ACC112 (cell line): ENCODE measurements at regions not wholly inside any gene's neighbourhood (a gene's known extent, or its start where the extent isn't known, plus 50 kb on each side); places are given as distances from the start of the nearest gene placed in this dataset.

Source experiments
- H2AFZ ChIP-seq: fragments of 200-600 bp; sonication (generic); one replicate; pipeline ENCODE4 v1.6.0; 2017; ENCODE audit warnings: antibody characterized with exemption, low read length; ENCODE audit not compliant: unreplicated experiment
- H3K27ac ChIP-seq: fragments of 200-600 bp; sonication (generic); 2 replicates; pipeline ENCODE4 v1.5.1; 2014; ENCODE audit warnings: low read depth, mild to moderate bottlenecking, antibody characterized with exemption, low read length, moderate library complexity
- H3K27me3 ChIP-seq: fragments of 200-600 bp; sonication (generic); 2 replicates; pipeline ENCODE4 v1.6.1; 2014; ENCODE audit warnings: mild to moderate bottlenecking, antibody characterized with exemption, low read length, moderate library complexity, mixed read lengths; ENCODE audit not compliant: insufficient read depth
- H3K36me3 ChIP-seq: fragments of 200-600 bp; sonication (generic); 2 replicates; pipeline ENCODE4 v1.6.1; 2016; ENCODE audit warnings: mild to moderate bottlenecking, antibody characterized with exemption, low read length, moderate library complexity, mixed read lengths; ENCODE audit not compliant: insufficient read depth
- H3K4me1 ChIP-seq: fragments of 200-600 bp; sonication (generic); one replicate; pipeline ENCODE4 v1.6.1; 2016; ENCODE audit warnings: low read length, mixed read lengths; ENCODE audit not compliant: insufficient read depth, unreplicated experiment, control insufficient read depth
- H3K4me3 ChIP-seq: fragments of 200-600 bp; sonication (generic); 2 replicates; pipeline ENCODE4 v1.5.1; 2014; ENCODE audit warnings: mild to moderate bottlenecking, low read depth, low read length
- H3K79me2 ChIP-seq: fragments of 200-600 bp; sonication (generic); one replicate; pipeline ENCODE4 v1.6.0; 2016; ENCODE audit warnings: low read length; ENCODE audit not compliant: control insufficient read depth, unreplicated experiment, insufficient read depth

GRCh38 chr1:9482403-9482802, 56.9 kb upstream of the SLC25A33 start:
- Histone ChIP-seq H3K36me3 (no peaks in the 10 kb centered on the region), H3K79me2 (no peaks in the 10 kb centered on the region), H3K4me3 (no peak overlapping the region), H2AFZ (no peak overlapping the region), H3K27me3 (no peaks in the 10 kb centered on the region), H3K4me1 (no peaks in the 10 kb centered on the region), H3K27ac (no peak overlapping the region)

DNA sequence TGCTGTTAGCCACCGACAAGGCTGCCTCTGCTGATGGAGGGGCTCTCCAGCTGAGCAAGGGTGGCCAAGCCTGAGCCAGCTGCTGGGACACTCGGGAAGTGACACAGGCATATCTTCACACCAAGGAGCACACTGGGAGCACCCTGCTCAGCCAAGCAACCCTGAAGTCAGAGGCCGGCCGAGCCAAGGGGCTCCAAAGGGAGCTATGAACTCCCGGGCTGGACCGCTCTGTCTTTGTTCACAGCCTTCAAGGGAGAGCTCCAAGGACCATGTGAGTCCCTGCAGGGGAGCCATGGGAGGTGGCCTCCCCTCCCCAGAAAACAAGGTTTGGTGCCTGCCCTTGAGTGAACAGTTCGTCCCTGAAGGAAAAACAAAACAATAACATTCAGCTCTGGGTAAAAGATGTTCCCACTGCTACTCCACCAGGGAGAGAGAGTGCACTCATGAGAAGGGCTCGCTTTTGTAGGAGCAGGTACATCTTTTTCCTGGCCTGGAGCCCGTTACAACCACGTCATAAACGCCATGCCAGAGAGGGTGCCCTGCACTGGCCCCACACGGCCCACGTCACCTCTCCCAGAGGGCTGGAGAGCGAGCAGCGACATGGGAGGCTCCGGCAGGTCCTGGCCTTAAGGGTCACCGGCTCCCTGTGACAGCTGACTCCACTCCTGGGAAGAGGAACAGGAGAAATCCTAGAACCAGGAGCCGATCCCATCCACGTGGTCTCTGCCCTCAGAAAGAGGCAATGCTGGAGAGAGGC, 56.3 kb upstream of the SLC25A33 start:
- no peaks in the 10 kb centered on the region for H3K36me3 ChIP-seq
- no peak overlapping the region for H2AFZ ChIP-seq
- H3K4me1 ChIP-seq = no peaks in the 10 kb centered on the region
- no peak overlapping the region for H3K27ac ChIP-seq
- no peak overlapping the region for H3K4me3 ChIP-seq
- H3K27me3 ChIP-seq = no peaks in the 10 kb centered on the region
- H3K79me2 ChIP-seq = no peaks in the 10 kb centered on the region

- Histone ChIP-seq H3K27me3 (no peaks in the 10 kb centered on the region), H3K79me2 (no peaks in the 10 kb centered on the region), H3K27ac (no peak overlapping the region), H3K4me1 (no peaks in the 10 kb centered on the region), H2AFZ (no peak overlapping the region), H3K36me3 (no peaks in the 10 kb centered on the region), H3K4me3 (no peak overlapping the region)
Measured at GRCh38 chr1:9486466-9487140, 52.7 kb upstream of the SLC25A33 start.
